Lower lobe of right lung (tissue), 2 donors: ENCODE measurements at regions not wholly inside any gene's neighbourhood (a gene's known extent, or its start where the extent isn't known, plus 50 kb on each side); places are given as distances from the start of the nearest gene placed in this dataset.

Experiments used
- ATAC-seq, 2 donors: fragments of 200-7000 bp; cut with Tn5 transposase; one replicate each; pipeline ENCODE4 v1.9.1; 2020 to 2022; ENCODE audit warnings: mild to moderate bottlenecking in 2 of 2, moderate library complexity in 2 of 2
- DNase-seq: peaks from one replicate; pipeline ENCODE4 v3.0.0-alpha.2; 2020
- H3K27ac ChIP-seq: fragments of 200-600 bp; one replicate; pipeline ENCODE4 v1.8.0; 2022
- H3K27me3 ChIP-seq: fragments of 200-600 bp; one replicate; pipeline ENCODE4 v1.8.0; 2022; ENCODE audit warnings: low read depth
- H3K36me3 ChIP-seq: fragments of 200-600 bp; one replicate; pipeline ENCODE4 v1.8.0; 2022; ENCODE audit warnings: mild to moderate bottlenecking
- H3K4me1 ChIP-seq: fragments of 200-600 bp; one replicate; pipeline ENCODE4 v1.8.0; 2022
- H3K4me3 ChIP-seq: fragments of 200-600 bp; one replicate; pipeline ENCODE4 v1.8.0; 2022; ENCODE audit warnings: mild to moderate bottlenecking
- H3K9me3 ChIP-seq: fragments of 200-600 bp; one replicate; pipeline ENCODE4 v1.8.0; 2022
- CTCF ChIP-seq: fragments of 200-600 bp; IDR thresholded peaks from one replicate; pipeline ENCODE4 v1.8.0; 2022; ENCODE audit warnings: antibody characterized with exemption, mild to moderate bottlenecking
- intact Hi-C: fragments of 100-400 bp; cut with DNase I; formaldehyde crosslinking; loops from one replicate; pipeline ENCODE4 v1.11.0; 2022
- donor health status: DM: no; HTN: yes; CAD: no; lungs with severe emphysema.

DNA sequence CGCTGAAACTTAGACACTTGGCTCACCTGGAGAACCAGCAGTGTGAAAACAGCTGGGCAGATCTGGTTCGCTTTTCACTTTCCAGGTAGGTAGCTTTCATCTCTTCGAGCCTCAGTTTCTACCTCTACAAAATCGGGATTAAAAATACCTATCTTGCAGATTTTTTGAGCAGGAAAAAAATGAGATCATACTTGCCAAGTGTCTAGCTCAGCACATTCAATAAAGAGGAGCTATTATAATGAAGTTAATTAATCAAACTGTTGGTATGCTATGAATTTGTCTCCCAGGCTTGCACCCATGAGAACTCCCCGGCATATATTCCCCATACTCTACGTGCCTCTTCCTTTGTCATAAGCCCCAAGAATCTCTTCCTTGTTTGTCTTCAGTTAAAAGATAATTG is 158.6 kb upstream of the LDB2 start:
- DNase-seq = no peak
- no peak for TF ChIP-seq CTCF
- Histone ChIP-seq H3K36me3 (no peaks in the 10 kb centered on the region), H3K27ac (no peak overlapping the region), H3K4me3 (no peak overlapping the region), H3K27me3 (no peaks in the 10 kb centered on the region), H3K4me1 (no peaks in the 10 kb centered on the region), H3K9me3 (no peaks in the 10 kb centered on the region)
- ATAC-seq = no peak
- intact Hi-C loops = no loop called here

GRCh38 chr4:17055788-17056187 is 157.3 kb upstream of the LDB2 start:
- no peaks in the 10 kb centered on the region for H3K9me3 ChIP-seq

GRCh38 chr4:17045866-17046265 is 147.4 kb upstream of the LDB2 start:
- DNase-seq (no peak), ATAC-seq (no peak)
- Histone ChIP-seq H3K27ac (no peak overlapping the region), H3K9me3 (no peaks in the 10 kb centered on the region), H3K27me3 (no peaks in the 10 kb centered on the region), H3K4me1 (no peaks in the 10 kb centered on the region), H3K36me3 (no peaks in the 10 kb centered on the region), H3K4me3 (no peak overlapping the region)
- intact Hi-C loops = no loop called here
- no peak for TF ChIP-seq CTCF

More at GRCh38 chr4:17055788-17056187, 157.3 kb upstream of the LDB2 start:
- no peaks in the 10 kb centered on the region for H3K36me3 ChIP-seq
- ATAC-seq (no peak), DNase-seq (no peak)
- no peak overlapping the region for H3K27ac ChIP-seq
- no peak for TF ChIP-seq CTCF
- no peaks in the 10 kb centered on the region for H3K4me1 ChIP-seq
- H3K27me3 ChIP-seq = no peaks in the 10 kb centered on the region
- intact Hi-C loops = no loop called here
- H3K4me3 ChIP-seq = no peak overlapping the region

- Histone ChIP-seq H3K4me3 (no peak overlapping the region), H3K9me3 (no peaks in the 10 kb centered on the region), H3K27ac (no peak overlapping the region), H3K27me3 (no peaks in the 10 kb centered on the region), H3K36me3 (no peaks in the 10 kb centered on the region), H3K4me1 (no peaks in the 10 kb centered on the region)
- TF ChIP-seq CTCF = no peak
- DNase-seq (no peak), ATAC-seq (no peak)
- intact Hi-C loops = no loop called here
Measured at GRCh38 chr4:17038510-17039176, 140.2 kb upstream of the LDB2 start.

DNA sequence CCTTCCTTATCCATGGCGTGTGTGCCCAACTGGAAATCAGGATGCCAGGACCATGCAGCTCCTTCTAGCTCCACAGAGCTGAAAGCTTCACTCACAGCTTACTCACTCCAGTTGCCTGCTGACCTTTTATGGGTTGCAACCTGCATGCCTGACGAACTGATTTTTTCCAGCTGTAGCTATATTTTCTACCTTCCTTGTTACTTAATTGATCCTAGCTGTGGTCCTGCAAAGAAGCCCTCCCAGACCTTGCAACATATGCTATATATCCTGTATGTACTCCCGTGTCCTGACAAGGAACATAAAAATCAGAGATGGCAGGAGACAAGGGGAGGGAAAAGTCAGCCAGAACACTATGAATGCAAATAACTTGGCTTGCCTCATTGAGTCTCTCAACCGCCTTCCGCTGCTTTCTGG is 135.3 kb upstream of the LDB2 start:
- no peaks in the 10 kb centered on the region for H3K4me1 ChIP-seq
- DNase-seq (no peak), ATAC-seq (no peak)
- intact Hi-C loops = no loop called here
- no peak for TF ChIP-seq CTCF
- H3K36me3 ChIP-seq = no peaks in the 10 kb centered on the region
- no peaks in the 10 kb centered on the region for H3K9me3 ChIP-seq
- no peaks in the 10 kb centered on the region for H3K27me3 ChIP-seq
- H3K4me3 ChIP-seq = no peak overlapping the region
- H3K27ac ChIP-seq = no peak overlapping the region
